GM12878 (cell line): ENCODE measurements at regions not wholly inside any gene's neighbourhood (a gene's known extent, or its start where the extent isn't known, plus 50 kb on each side); places are given as distances from the start of the nearest gene placed in this dataset.

ENCODE experiments used
- BCL3 ChIP-seq: IDR thresholded peaks from 2 replicates; pipeline ENCODE4 v1.6.1; 2011; ENCODE audit warnings: borderline replicate concordance, low read depth, mild to moderate bottlenecking, moderate library complexity, low read length; ENCODE audit not compliant: insufficient read depth, poor library complexity, severe bottlenecking
- CTCF ChIP-seq, 3 experiments: IDR thresholded peaks in 2 of 3; conservative IDR thresholded peaks in 1 of 3; 2 replicates each; pipeline ENCODE4 v1.5.1; 2011; ENCODE audit warnings: low read depth in 3 of 3, low read length in 3 of 3, mild to moderate bottlenecking in 3 of 3, control low read depth in 2 of 3, moderate library complexity in 2 of 3, inconsistent platforms in 1 of 3, mixed read lengths in 1 of 3; ENCODE audit not compliant: control insufficient read depth in 2 of 3, insufficient read depth in 1 of 3; ENCODE audit errors: extremely low read depth in 1 of 3
- MTA3 ChIP-seq: IDR thresholded peaks from 2 replicates; pipeline ENCODE4 v1.6.1; 2012; ENCODE audit warnings: low read length, inconsistent platforms, borderline replicate concordance
- POLR2AphosphoS5 ChIP-seq: IDR thresholded peaks from 2 replicates; pipeline ENCODE4 v1.6.1; 2011; ENCODE audit warnings: mild to moderate bottlenecking, low read length, inconsistent platforms
- REST ChIP-seq: IDR thresholded peaks from 2 replicates; pipeline ENCODE4 v1.6.1; 2012; ENCODE audit warnings: mild to moderate bottlenecking, low read depth, low read length
- RUNX3 ChIP-seq: IDR thresholded peaks from 2 replicates; pipeline ENCODE4 v1.6.1; 2012; ENCODE audit warnings: low read length, inconsistent platforms
- USF1 ChIP-seq: IDR thresholded peaks from 2 replicates; pipeline ENCODE4 v1.6.1; 2011; ENCODE audit warnings: borderline replicate concordance, low read depth, mild to moderate bottlenecking, moderate library complexity, mixed read lengths, low read length; ENCODE audit not compliant: insufficient read depth; ENCODE audit errors: extremely low read length

GRCh38 chr3:96106701-96107100 is 707.7 kb upstream of the EPHA6 start:
- TF ChIP-seq USF1 (no peak), MTA3 (no peak), POLR2AphosphoS5 (no peak), RUNX3 (no peak), REST (no peak), BCL3 (no peak), CTCF (IDR thresholded peaks at IDR 0.05 in 2 of 3, conservative IDR thresholded peaks at IDR 0.05 in 1 of 3; ENCODE audit: control insufficient read depth in 2 of 3, extremely low read depth in 1 of 3, insufficient read depth in 1 of 3, low read depth in 3 of 3, low read length in 3 of 3) (no peak)
